COLO668 (cell line): ENCODE measurements at regions not wholly inside any gene's neighbourhood (a gene's known extent, or its start where the extent isn't known, plus 50 kb on each side); places are given as distances from the start of the nearest gene placed in this dataset.

Source experiments
- DNase-seq: peaks from one replicate; lab custom pipeline; 2025; ENCODE audit not compliant: unreplicated experiment; lab: John Stamatoyannopoulos, UW

- no peak for DNase-seq
Observed at GRCh38 chr5:143567583-143568504, 164.4 kb upstream of the NR3C1 start.

- DNase-seq, result no peak
Observed at GRCh38 chr5:143566139-143566538, 162.7 kb upstream of the NR3C1 start.

DNA sequence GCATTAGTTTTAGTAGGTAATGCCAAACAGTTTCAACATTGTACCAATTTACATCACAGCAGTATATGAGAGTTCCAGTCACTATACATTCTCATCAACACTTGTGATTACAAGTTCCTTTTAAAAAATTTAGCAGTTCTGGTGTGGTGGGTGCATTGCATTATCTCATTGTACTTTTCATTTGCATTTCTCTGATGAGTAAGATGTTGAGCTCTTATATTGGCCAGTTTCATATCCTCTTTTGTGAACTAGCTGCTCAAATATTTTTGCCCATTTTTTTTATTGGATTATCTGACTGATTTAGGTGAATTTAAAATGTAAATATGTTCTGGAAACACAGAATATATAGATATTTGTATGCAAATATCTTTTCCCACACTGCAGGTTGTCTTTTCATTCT is 160.9 kb upstream of the NR3C1 start:
- no peak for DNase-seq

DNA sequence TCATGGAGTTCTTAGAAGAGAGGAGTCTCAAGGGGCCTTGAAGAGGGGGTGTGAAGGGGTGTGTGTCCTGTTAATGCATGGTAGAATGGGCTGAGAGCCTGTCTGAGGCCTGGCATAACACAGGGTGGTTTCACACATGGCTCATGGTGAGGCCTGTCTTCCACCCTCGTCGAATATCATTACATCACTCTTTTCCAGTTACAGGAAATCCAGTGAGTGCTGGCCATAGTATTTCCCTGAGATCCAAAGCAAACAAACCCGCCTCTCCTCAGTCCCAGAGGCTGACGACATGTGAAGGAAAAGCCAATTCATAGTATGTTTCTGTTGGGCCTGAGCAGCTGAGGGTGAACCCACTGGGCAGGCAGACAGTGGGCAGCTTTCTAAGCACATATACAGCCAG is 159.4 kb upstream of the NR3C1 start:
- DNase-seq, result peak; percentile 22

- DNase-seq, result no peak
Observed at GRCh38 chr5:143561219-143561618, 157.7 kb upstream of the NR3C1 start.

GRCh38 chr5:143560378-143560777 is 156.9 kb upstream of the NR3C1 start:
- no peak for DNase-seq

- no peak for DNase-seq
Observed at GRCh38 chr5:143559586-143560109, 156.2 kb upstream of the NR3C1 start.

GRCh38 chr5:143558048-143558447 is 154.6 kb upstream of the NR3C1 start:
- DNase-seq, result no peak

DNA sequence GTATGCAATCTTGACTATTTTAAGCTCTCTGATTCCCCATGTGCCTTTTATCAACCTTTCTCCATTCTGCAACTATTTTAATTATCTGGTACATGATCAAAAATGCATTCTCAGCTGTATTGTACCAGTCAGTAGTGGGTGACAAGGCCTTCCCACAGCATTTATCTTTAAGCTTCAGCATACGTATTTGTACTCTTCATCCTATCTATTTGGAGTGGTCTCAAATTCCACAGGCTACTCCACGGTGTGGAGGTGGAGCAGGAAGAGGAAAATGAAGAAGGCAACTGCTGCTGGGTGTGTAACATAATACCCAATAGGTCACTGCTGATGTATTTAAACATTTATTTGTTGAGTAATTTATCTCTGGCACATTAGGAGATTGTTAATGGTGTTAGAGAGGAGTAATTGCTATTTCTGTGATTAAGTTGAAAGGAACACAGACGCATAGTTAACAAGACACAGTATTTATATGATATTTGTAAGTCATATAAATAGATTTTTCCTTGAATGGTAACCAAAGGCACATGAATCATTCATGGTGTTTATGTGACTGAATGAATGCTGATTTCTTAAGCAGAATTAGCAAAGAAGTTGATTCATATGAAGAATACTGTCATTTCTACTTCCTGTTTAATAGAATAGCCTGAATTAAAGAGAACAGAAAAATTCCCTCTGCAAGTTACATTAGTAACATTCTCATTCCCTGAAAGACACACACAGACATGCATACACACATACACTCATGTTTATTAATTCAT is 153.8 kb upstream of the NR3C1 start:
- peak; percentile 40 for DNase-seq

- no peak for DNase-seq
Observed at GRCh38 chr5:143554918-143555477, 151.5 kb upstream of the NR3C1 start.

DNA sequence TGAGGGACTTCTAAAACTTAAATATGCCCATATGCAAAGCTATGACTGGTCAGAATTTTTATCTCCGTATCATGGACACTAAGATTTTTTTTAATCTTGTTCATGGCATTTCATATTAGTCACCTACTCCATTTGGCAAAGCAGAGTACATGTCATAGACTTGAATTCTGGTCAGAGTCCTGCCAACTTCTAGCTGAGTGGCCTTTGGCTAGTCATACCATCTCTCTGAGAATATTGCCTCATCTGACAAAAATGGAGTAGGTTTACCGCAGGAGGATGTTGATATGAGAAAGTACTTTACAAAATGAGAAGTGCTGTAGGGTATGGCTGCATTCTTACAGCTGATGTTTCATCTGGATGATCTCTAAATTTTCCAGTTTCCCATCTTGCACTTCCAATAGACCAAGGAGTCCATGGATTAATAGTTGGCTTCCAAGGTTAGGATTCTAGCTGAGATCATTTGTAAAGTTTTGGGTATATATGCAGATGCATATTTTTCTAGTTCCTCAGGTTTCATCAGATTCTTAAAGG is 150.8 kb upstream of the NR3C1 start:
- no peak for DNase-seq

GRCh38 chr5:143552680-143553079 is 149.2 kb upstream of the NR3C1 start:
- no peak for DNase-seq

DNA sequence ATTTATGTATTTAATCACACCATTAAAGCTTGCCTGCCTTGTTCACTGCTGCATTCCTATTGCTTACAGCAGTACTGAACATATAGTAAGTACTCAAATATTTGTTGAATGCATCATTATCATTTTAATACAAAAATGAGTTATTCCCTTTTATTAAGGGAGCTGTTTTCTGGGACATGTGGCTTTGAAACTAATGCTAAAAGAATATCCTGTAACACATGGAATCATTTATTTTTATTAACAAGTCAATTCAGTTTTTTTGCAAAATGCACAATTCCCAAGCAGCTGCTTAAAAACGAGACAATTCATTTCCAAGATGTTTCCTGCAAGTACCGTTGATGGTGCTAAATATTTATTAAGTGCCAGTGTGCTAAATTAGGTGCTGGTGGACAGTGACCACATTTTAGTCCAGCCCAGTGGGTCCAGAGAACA is 148.3 kb upstream of the NR3C1 start:
- no peak for DNase-seq

- DNase-seq, result no peak
Observed at GRCh38 chr5:143550986-143551630, 147.6 kb upstream of the NR3C1 start.

GRCh38 chr5:143547342-143547741 is 143.9 kb upstream of the NR3C1 start:
- DNase-seq, result no peak

GRCh38 chr5:143546394-143546793 is 142.9 kb upstream of the NR3C1 start:
- no peak for DNase-seq

DNA sequence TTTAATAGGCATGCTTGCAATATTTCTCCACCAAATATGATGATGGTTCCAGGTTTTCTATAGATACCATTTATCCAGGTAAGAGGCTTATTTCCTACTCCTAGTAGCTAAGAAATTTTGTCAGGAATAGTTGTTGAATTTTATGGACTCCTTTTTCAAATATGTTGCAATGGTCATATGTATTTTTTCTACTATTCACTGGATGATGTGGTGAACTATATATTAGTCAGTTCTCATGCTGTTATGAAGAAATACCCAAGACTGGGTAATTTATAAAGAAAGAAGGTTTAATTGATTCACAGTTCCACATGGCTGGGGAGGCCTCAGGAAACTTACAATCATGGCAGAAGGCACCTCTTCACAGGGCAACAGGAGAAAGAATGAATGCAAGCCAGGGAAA is 141.1 kb upstream of the NR3C1 start:
- DNase-seq, result no peak

GRCh38 chr5:143543358-143544255 is 140.1 kb upstream of the NR3C1 start:
- DNase-seq, result no peak

GRCh38 chr5:143542798-143543144 is 139.3 kb upstream of the NR3C1 start:
- DNase-seq, result no peak
